ENCODE measurements at regions not wholly inside any gene's neighbourhood (a gene's known extent, or its start where the extent isn't known, plus 50 kb on each side); places are given as distances from the start of the nearest gene placed in this dataset.

DNA sequence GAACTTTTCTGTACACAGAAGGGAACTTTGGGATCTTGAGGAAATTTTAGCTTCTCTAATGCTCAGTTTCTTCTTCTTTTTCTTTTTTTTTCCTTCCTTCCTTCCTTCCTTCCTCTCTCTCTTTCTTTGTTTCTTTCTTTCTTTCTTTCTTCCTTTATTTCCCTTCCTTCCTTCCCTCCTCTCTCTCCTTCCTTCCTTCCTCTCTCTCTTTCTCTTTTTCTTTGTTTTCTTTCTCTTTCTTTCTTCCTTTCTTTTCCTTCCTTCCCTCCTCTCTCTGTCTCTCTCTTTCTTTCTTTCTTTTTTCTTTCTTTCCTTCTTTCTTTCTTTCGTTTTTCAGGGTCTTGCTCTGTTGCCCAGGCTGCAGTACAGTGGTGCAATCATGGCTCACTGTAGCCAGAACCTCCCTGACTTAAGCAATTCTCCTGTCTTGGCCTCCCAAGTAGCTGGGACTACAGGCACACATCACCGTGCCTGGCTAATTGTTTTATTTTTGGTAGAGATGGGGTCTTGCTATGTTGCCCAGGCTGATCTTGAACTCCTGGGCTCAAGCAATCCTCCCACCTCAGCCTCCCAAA lies 58.6 kb upstream of the SDK1 start:
- DNase-seq (ENCODE audit: low spot score): no peak
- intact Hi-C loops (cut with DNase I): no loop called here

DNA sequence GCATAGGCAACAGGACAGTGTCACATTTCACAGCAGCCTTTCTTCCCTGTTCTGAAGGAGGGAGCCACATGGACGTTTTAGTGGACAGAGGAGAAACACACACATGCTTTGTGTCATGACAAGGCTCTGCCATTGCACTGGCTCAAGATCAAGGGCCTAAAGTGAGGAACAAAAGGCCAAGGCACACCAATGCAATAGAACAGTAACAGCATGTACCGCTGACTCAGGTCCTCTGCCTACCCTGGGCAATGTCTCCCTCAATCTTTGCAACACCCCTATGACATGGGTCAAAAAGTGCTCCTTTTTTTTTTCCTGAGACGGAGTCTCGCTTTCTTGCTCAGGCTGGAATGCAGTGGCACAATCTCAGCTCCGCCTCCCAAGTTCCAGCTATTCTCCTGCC lies 57.8 kb upstream of the SDK1 start:
- intact Hi-C loops (cut with DNase I): no loop called here
- DNase-seq (ENCODE audit: low spot score): no peak

DNA sequence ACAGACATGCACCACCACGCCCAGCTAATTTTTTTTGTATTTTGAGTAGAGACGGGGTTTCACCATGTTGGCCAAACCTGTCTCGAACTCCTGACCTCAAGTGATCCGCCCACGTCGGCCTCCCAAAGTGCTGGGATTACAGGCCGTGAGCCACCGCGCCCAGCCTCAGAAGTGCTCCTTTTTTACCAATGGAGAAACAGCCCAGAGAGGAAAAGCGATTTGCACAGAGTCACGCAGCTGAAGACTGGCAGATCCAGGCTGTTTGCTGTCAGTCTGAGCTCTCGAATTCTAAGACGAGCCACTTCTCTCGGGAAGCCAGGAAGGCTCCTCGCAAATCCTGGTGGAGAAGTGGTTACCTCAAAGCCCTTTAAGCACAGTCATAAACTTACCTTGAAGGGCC lies 57.4 kb upstream of the SDK1 start:
- DNase-seq (ENCODE audit: low spot score): no peak
- intact Hi-C loops (cut with DNase I): no loop called here

DNA sequence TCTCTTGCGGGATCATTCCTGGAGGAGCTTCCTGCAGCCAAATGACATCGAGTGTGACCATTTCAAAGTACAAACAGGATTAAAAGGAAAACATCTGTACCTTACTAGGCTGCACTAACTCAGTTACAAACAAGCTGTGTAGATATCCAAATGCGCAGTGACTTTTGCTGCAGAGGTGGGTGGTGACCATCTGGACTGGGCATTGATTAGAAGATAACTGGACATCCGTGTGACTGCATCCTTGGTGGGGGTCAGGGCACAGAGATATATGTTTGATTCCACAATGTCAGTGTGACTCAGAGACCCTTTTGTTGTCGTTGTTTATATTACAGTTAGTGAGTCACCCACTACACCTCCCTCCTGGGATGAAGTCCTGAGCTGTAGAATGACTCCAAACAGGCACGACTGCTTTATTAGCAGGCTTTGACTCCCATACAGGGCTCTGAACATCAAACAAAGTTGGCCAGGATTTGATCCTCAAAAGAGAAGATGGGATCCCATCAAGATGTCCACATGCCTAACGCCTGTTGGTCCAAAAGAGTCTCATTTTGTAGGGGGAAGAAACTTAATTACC lies 56.7 kb upstream of the SDK1 start:
- no peak for DNase-seq (ENCODE audit: low spot score)
- intact Hi-C loops (cut with DNase I): no loop called here

DNA sequence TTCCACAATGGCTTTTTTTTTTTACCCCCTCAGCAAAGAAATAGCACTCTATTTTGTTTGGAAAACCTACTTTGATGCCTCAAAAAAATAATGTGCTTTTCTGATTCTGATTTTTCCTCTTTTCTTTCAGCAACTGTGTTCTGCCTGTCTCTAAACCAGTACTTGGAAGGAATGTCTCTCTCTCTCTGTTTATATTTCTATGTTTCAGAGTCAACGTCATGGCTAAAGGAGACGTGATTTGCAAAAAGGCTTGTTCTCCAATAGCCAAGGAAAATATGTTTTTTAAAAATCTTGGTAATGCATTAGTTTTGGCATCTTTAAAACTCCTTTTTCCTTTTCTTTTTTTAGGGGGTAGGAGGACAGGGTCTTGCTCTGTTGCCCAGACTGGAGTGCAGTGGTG lies 56.0 kb upstream of the SDK1 start:
- DNase-seq (ENCODE audit: low spot score): no peak
- intact Hi-C loops (cut with DNase I): no loop called here

DNA sequence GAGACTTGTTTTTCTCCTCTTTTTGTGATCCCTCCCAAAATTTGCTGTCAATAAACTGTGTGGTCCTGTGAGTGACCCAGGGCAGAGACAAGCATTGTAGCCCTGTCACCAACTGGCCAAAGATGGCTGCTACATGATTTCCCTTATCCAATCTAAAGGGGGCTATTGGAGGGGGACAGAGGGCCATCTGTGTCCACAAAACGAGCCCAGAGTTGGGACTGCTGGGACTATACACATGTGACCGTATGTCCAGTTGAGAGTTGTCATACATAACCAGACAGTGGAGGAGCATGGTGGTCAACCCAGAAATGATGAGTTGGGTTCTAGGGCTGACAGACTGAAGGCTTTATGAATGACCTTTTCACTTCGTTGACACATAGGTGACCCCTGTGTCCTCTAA lies 55.3 kb upstream of the SDK1 start:
- intact Hi-C loops (cut with DNase I): no loop called here
- DNase-seq (ENCODE audit: low spot score): no peak

DNA sequence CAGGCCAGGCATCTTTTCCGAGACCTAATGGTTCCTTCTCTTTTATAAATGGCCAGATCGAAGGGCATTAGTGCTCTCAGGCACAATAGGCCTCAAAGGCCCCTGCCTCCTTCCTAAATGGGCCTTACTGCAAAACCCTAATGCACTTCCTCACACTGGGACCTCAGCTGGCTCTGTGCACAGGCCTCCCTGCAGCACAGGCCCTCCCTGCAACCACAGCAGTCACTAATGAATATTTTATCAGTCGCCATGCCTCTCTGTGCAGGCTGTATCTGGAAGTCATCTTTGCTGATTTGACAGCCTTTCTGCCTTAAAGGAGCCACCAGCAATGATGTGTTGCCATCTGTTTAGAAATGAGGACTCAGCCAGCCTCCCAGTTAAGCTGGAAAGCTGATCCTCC lies 54.9 kb upstream of the SDK1 start:
- DNase-seq (ENCODE audit: low spot score): no peak
- intact Hi-C loops (cut with DNase I): no loop called here

DNA sequence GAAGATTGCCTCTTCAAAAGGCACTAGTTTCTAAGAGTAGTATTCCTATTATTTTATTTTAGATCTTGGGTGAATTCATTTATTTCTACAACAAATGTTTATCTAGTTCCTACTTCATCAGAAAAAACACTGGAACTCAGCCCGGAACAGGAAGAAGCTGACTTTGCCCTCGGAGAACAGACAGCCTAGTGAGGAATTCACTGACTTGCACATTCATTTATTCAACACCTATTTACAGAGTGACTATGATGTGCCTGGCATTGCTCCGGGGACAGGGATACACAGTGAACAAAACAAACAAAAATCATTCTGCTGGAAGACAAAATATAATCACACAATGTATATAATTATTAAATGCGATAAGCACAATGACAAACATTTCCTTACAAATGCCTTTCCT lies 54.4 kb upstream of the SDK1 start:
- intact Hi-C loops (cut with DNase I): no loop called here

DNA sequence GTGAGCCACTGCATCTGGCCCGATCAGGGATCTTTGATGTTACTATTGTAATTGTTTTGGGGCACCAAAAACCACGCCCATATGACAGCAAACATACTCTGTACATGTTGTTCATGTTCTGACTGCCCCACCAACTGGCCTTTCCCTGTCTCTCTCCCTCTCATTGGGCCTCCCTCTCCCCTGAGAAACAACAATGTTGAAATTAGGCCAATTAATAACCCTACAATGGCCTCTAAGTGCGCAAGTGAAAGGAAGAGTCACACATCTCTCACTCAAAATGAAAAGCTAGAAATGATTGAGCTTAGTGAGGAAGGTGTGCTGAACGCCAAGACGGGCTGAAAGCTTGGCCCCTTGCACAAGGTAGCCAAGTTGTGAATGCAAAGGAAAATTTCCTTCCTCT lies 50.3 kb upstream of the SDK1 start:
- intact Hi-C loops (cut with DNase I): no loop called here
- no peak for DNase-seq (ENCODE audit: low spot score)

More for the DNA sequence above, 54.4 kb upstream of the SDK1 start:
- DNase-seq (ENCODE audit: low spot score): no peak

All from posterior vena cava (tissue), 2 donors.